ENCODE measurements at regions not wholly inside any gene's neighbourhood (a gene's known extent, or its start where the extent isn't known, plus 50 kb on each side); places are given as distances from the start of the nearest gene placed in this dataset.

GRCh38 chr9:13716090-13716489, 436.6 kb upstream of the MPDZ start:
- Histone ChIP-seq H3K4me3 (ENCODE audit: low read depth, low read length, poor library complexity, severe bottlenecking) (no peak overlapping the region), H3K4me1 (ENCODE audit: insufficient read depth, low read length, poor library complexity, severe bottlenecking) (peaks cover 4% of the 10 kb centered on the region), H3K27ac (ENCODE audit: low read depth, low read length, poor library complexity, severe bottlenecking) (no peak overlapping the region), H3K9me3 (ENCODE audit: low read depth, low read length, poor library complexity, severe bottlenecking) (no peaks in the 10 kb centered on the region), H3K27me3 (replicated peaks; ENCODE audit: insufficient read depth, low read depth, low read length, poor library complexity) (no peaks in the 10 kb centered on the region), H3K36me3 (ENCODE audit: insufficient read depth, low read length, poor library complexity, severe bottlenecking) (no peaks in the 10 kb centered on the region)
- no peak for TF ChIP-seq EZH2 (IDR thresholded peaks at IDR 0.05; ENCODE audit: borderline replicate concordance, low read depth, low read length, poor library complexity, severe bottlenecking)
- TF ChIP-seq CTCF (conservative IDR thresholded peaks at IDR 0.05; ENCODE audit: low read depth, low read length): no peak
- no TSS peak for BruUV-seq (replicated peaks)
- intact Hi-C loops (cut with micrococcal nuclease; ENCODE audit: unreplicated experiment): no loop called here
- POLR2A ChIA-PET (ENCODE audit: low non-redundant PET): no interaction called here
- no peak for DNase-seq (ENCODE audit: low spot score)
- CTCF ChIA-PET: no interaction called here

- intact Hi-C loops (cut with micrococcal nuclease; ENCODE audit: unreplicated experiment): no loop called here
- BruUV-seq (replicated peaks): no TSS peak
- no peak for TF ChIP-seq CTCF (conservative IDR thresholded peaks at IDR 0.05; ENCODE audit: low read depth, low read length)
- no peak for TF ChIP-seq EZH2 (IDR thresholded peaks at IDR 0.05; ENCODE audit: borderline replicate concordance, low read depth, low read length, poor library complexity, severe bottlenecking)
- ChIA-PET POLR2A (ENCODE audit: low non-redundant PET) (no interaction called here), CTCF (no interaction called here)
- Histone ChIP-seq H3K4me1 (ENCODE audit: insufficient read depth, low read length, poor library complexity, severe bottlenecking) (peaks cover 4% of the 10 kb centered on the region), H3K27me3 (replicated peaks; ENCODE audit: insufficient read depth, low read depth, low read length, poor library complexity) (no peaks in the 10 kb centered on the region), H3K36me3 (ENCODE audit: insufficient read depth, low read length, poor library complexity, severe bottlenecking) (no peaks in the 10 kb centered on the region), H3K9me3 (ENCODE audit: low read depth, low read length, poor library complexity, severe bottlenecking) (no peaks in the 10 kb centered on the region), H3K4me3 (ENCODE audit: low read depth, low read length, poor library complexity, severe bottlenecking) (no peak overlapping the region), H3K27ac (ENCODE audit: low read depth, low read length, poor library complexity, severe bottlenecking) (no peak overlapping the region)
- DNase-seq (ENCODE audit: low spot score): no peak
Measured at GRCh38 chr9:13715430-13715829, 435.9 kb upstream of the MPDZ start.

- H3K9me3 ChIP-seq (ENCODE audit: low read depth, low read length, poor library complexity, severe bottlenecking): no peaks in the 10 kb centered on the region
- no peak for DNase-seq (ENCODE audit: low spot score)
- intact Hi-C loops (cut with micrococcal nuclease; ENCODE audit: unreplicated experiment): no loop called here
- TF ChIP-seq CTCF (conservative IDR thresholded peaks at IDR 0.05; ENCODE audit: low read depth, low read length) (no peak), EZH2 (IDR thresholded peaks at IDR 0.05; ENCODE audit: borderline replicate concordance, low read depth, low read length, poor library complexity, severe bottlenecking) (no peak)
- POLR2A ChIA-PET (ENCODE audit: low non-redundant PET): no interaction called here
- CTCF ChIA-PET: no interaction called here
- H3K4me1 ChIP-seq (ENCODE audit: insufficient read depth, low read length, poor library complexity, severe bottlenecking): peaks cover 9% of the 10 kb centered on the region
- H3K4me3 ChIP-seq (ENCODE audit: low read depth, low read length, poor library complexity, severe bottlenecking): no peak overlapping the region
- no peak overlapping the region for H3K27ac ChIP-seq (ENCODE audit: low read depth, low read length, poor library complexity, severe bottlenecking)
- BruUV-seq (replicated peaks): no TSS peak
- no peaks in the 10 kb centered on the region for H3K27me3 ChIP-seq (replicated peaks; ENCODE audit: insufficient read depth, low read depth, low read length, poor library complexity)
- no peaks in the 10 kb centered on the region for H3K36me3 ChIP-seq (ENCODE audit: insufficient read depth, low read length, poor library complexity, severe bottlenecking)
Measured at GRCh38 chr9:13707612-13708576, 428.4 kb upstream of the MPDZ start.

All from A673 (cell line).